Mucosa of rectum (tissue), 2 donors: ENCODE measurements at regions not wholly inside any gene's neighbourhood (a gene's known extent, or its start where the extent isn't known, plus 50 kb on each side); places are given as distances from the start of the nearest gene placed in this dataset.
A peak's percentile ranks its signal among the peaks of the same experiment; 100 is the strongest.

Experiments used
- H3K27ac ChIP-seq, 2 donors: one replicate each; pipeline ENCODE4 v1.7.0; 2013; ENCODE audit warnings: inconsistent platforms in 2 of 2, low read depth in 2 of 2, low read length in 2 of 2
- H3K27me3 ChIP-seq, 2 donors: one replicate each; pipeline ENCODE4 v1.7.0; 2013; ENCODE audit warnings: low read length in 2 of 2; ENCODE audit not compliant: control insufficient read depth in 2 of 2, insufficient read depth in 2 of 2
- H3K36me3 ChIP-seq, 2 donors: one replicate each; pipeline ENCODE4 v1.7.0; 2013; ENCODE audit warnings: low read length in 2 of 2; ENCODE audit not compliant: control insufficient read depth in 2 of 2, insufficient read depth in 2 of 2
- H3K4me1 ChIP-seq, 2 donors: one replicate each; pipeline ENCODE4 v1.7.0; 2013; ENCODE audit warnings: low read length in 2 of 2, mild to moderate bottlenecking in 1 of 2; ENCODE audit not compliant: control insufficient read depth in 2 of 2, insufficient read depth in 2 of 2
- H3K4me3 ChIP-seq, 2 donors: one replicate each; pipeline ENCODE4 v1.7.0; 2013; ENCODE audit warnings: low read length in 2 of 2
- H3K9ac ChIP-seq, 2 donors: one replicate each; pipeline ENCODE4 v1.7.0; 2013; ENCODE audit warnings: low read length in 2 of 2, low read depth in 1 of 2, mild to moderate bottlenecking in 1 of 2
- H3K9me3 ChIP-seq, 2 donors: one replicate each; pipeline ENCODE4 v1.7.0; 2013; ENCODE audit warnings: low read length in 2 of 2; ENCODE audit not compliant: control insufficient read depth in 2 of 2
- donor health status: healthy.
- donor health status: Normal muscosa, but diverticular disease.

DNA sequence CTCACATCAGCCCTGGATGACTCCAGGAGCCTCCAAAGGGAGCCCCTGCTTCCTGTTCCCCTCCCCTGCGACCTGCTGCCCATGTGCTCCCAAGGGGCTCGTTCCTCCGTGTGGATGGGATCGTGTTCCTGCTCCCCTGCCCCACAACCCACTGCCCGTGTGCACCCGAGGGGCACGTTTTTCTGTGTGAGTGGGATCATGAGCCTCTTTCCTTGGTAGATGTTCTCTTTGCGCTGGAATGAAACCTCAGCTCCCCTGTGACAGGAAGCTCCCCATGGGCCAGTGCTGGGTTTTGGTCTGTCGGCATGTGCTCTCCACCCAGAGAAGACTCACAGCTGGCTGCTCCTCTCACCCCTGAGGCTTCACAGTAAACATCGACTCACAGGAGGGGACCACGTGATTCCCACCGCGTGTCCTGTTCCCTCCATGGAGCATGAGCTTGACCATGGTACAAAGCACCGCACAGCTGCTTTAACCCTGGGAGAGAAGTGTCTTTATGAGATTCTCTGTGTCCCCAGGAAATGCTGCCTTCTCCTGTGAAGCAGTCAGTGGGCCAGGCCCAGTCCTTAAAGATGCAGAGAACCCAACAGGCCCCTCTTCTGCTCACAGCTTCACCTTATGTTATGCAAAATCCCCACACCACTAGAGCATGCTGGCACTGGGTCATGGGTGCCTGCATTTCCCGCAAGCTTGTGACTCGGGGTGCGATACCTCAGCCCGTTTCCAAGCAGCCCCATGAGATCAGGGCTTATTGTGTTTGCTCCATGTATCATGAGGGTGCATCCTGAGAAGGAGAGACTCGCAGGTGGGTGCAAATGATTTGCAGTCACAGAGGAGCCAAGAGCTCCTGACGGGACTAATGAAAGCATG, 215.1 kb downstream of the ERMARD start:
- no peaks in the 10 kb centered on the region for H3K36me3 ChIP-seq
- no peak overlapping the region for H3K27ac ChIP-seq
- H3K9ac ChIP-seq, result no peak overlapping the region
- H3K27me3 ChIP-seq, result peaks cover 0 to 2% of the 10 kb centered on the region in 2 donors
- H3K9me3 ChIP-seq, result no peaks in the 10 kb centered on the region
- H3K4me1 ChIP-seq, result no peaks in the 10 kb centered on the region
- H3K4me3 ChIP-seq, result no peak overlapping the region

DNA sequence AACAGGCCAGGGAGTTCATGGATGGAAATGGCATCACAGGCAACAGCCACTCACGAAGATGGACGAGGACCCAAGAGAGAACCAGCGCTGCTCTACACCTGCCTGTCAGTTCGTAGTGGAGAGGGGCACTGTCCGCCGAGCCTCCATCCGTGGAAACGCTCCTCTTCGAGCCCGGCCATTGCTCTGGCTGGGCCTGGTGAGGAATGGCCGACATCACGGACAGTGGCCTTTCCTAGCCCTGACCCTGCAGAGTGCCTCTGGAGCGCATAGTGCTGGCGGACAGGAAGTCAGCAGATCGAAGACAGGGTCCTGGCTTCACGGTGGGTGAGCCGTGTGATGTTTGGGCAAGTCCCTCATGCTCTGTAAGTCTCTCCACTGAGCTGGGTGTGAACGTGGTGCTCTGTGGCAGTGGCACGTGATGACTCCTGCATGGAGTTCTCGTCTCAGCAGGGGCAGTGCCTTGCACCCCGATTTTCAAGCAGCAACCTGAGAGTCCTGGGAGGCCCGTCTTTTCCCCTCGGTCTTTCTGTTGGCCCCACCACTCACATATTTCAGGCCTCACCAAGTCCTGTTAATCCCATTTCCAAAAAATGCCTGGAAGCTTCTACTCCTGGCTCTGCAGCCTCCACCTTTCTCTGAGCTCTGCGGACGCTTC, 214.4 kb downstream of the ERMARD start:
- Histone ChIP-seq H3K4me1 (no peaks in the 10 kb centered on the region), H3K36me3 (no peaks in the 10 kb centered on the region), H3K27ac (no peak overlapping the region), H3K9me3 (no peaks in the 10 kb centered on the region), H3K27me3 (peaks cover 0 to 2% of the 10 kb centered on the region in 2 donors), H3K4me3 (no peak overlapping the region), H3K9ac (no peak overlapping the region)

DNA sequence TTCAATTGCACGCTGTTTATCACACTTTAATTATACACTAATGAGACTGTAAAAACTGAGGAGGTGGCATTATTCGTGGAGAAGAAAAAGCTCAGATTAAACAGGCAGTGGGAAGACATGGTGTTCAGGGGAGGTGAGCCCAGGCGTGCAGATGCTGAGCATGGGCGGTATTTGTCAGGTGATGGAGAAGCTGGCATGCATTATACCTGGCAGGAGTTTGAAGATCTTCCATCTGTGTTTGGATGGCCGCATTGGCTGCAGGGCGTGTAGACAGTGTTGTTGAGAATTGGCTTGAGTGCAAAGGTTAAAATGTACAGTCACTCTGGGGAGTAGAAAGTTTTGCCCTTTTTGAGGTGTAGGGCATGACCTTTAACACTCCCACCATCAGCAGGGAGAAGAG, 213.8 kb downstream of the ERMARD start:
- no peak overlapping the region for H3K9ac ChIP-seq
- no peak overlapping the region for H3K4me3 ChIP-seq
- no peak overlapping the region for H3K27ac ChIP-seq
- H3K27me3 ChIP-seq, result peaks cover 0 to 2% of the 10 kb centered on the region in 2 donors
- no peaks in the 10 kb centered on the region for H3K36me3 ChIP-seq
- no peaks in the 10 kb centered on the region for H3K9me3 ChIP-seq
- no peaks in the 10 kb centered on the region for H3K4me1 ChIP-seq

DNA sequence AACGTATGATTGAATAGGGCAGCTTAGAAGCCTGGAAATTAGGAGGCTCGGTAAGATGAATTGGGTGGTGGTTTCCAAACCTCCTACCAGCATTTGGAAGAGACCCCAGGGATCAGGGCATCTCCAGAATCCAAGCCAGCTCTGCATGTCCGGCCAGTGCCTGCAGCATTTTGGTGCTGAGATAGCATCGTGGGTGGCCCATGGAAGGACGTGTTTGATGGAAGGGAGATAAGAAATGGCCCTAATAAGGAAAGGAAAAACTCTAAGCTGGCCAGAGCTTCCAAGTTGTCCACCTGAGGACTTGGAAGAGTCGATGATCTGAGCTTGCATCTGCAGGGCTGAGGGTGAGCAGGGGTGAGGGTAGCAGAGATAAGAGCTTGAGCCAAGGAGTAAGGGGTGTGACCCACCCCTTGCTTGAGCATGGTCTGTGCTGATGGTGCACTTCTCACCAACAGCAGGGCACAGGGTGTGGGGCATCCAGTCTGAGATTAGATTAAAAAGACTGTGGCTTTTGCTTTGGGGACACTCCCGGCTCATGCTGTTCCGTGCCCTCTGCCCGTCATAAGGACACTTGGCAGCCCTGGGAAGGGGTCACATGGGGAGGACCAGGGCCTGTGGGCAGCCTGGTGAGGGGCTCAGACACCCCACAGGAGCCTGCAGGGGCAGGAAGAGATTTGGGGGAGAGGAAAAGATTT, 213.2 kb downstream of the ERMARD start:
- Histone ChIP-seq H3K4me1 (peaks cover under 1 to 5% of the 10 kb centered on the region in 2 donors), H3K27ac (no peak overlapping the region), H3K9ac (no peak overlapping the region), H3K9me3 (no peaks in the 10 kb centered on the region), H3K36me3 (no peaks in the 10 kb centered on the region), H3K4me3 (no peak overlapping the region), H3K27me3 (peaks cover 0 to 2% of the 10 kb centered on the region in 2 donors)

DNA sequence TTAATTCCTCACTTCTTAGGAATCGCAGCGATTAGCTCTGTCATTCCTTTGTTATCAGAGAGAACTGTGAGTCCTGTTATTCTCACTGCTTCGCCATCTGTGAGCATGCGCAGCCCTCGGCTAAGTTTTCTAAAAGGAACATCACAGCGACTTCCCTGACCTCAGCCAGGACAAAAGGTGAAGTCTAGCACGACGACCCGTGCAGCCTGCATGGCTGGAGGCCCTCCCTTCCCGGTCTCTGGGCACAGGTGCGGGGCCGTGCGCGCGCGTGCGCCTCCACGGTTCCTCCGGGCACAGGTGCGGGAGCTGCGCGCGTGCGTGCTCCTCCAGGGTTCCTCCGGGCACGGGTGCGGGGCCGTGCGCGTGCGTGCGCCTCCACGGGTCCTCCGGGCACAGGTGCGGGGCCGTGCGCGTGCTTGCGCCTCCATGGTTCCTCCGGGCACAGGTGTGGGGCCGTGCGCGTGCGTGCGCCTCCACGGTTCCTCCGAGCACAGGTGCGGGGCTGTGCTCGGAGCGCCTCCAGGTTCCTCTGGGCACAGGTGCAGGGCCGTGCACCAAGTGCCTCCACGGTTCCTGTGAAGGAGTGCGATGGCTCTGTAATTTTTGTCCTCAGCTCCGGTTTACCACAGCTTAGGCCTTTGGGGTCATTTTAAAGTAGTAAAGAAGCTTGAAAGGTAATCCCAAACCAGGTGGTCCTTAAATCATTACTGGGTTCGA, 212.3 kb downstream of the ERMARD start:
- Histone ChIP-seq H3K36me3 (no peaks in the 10 kb centered on the region), H3K27ac (no peak overlapping the region), H3K4me3 (no peak overlapping the region), H3K4me1 (peaks cover 5 to 7% of the 10 kb centered on the region in 2 donors), H3K9ac (no peak overlapping the region), H3K9me3 (no peaks in the 10 kb centered on the region), H3K27me3 (peaks cover under 1 to 2% of the 10 kb centered on the region in 2 donors)

DNA sequence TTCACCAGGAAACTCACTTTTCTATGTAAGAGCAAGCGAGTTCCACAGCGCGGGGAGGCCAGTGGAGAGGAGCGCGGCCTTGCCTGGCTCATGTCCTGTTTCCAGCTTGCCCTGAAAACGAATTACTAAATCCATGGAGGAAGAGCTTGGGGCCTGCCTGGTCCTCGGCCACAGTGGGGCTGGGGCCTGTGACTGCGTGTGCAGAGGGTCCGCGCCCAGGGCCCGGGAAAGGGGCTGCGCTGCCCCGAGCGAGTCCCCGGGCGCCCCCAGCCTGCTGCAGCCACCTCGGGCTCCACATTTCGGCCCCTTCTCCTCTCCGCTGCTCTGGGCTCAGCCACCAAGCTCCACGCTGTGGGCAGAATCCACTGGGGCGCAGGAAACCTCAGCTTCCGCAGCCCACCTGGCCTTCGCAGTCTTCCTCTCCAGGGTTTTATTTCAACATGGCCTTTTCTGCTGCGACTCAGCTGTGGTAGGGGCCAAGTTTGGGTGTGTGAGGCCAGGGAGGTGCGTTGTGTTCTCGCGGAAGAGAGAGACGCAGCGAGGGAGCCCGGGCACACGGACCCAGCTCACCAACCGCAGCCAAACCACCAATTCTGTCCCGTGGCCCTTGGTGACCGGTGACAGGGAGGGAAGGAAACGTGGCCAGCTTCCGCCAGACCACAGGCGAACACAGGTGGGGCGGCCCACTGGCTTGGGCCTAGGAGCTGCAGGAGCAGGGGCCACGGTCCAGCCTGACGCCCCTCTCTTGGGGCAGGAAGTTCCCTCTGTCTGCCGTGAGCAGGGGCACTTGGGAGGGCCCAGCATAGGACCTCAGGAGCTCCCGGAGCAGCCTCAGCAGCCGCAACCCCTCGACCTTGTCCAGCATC, 211.4 kb downstream of the ERMARD start:
- H3K27me3 ChIP-seq, result peaks cover 2 to 3% of the 10 kb centered on the region in 2 donors
- no peak overlapping the region for H3K9ac ChIP-seq
- no peaks in the 10 kb centered on the region for H3K9me3 ChIP-seq
- no peaks in the 10 kb centered on the region for H3K36me3 ChIP-seq
- no peak overlapping the region for H3K27ac ChIP-seq
- H3K4me3 ChIP-seq, result no peak overlapping the region
- H3K4me1 ChIP-seq, result peaks cover 5 to 7% of the 10 kb centered on the region in 2 donors

DNA sequence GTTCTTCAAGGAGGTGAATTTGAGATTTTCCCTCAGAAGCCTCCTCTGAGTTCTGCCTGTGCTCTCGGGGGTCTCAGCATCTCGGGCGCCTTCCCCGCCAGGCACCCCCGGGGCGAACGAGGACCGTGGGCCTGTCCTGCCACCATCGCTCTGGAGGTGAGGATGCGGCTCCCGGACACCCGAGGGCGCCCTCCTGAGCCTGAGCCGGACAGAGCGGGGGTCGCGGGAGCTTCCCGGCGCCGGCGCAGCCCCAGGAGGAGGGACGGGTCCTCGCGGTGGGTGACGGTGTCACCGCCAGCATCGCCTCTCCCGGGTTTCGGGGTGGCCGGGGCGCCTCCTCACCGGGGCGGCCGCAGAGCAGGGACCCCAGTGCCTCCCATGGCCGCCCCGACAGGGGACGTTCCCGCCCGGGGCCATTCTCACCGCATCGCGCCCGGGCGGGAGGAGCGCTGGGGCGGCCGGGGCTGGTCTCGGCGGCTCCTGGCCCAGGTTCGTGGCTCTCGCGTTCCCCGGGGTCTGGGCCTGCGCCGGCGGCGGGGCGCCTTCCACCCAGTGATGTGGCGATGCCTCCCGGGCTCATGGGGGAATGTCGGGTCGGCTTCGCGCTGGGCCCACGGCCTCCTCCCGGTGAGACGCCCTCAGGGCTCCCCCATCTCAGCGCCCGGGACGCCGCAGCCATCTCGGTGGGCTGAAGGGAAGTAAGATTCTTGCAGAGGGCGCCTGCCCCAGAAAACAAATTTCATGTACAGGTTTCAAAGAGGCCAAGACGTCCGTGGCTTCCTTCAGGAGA, 210.5 kb downstream of the ERMARD start:
- H3K27me3 ChIP-seq, result peaks cover 2 to 3% of the 10 kb centered on the region in 2 donors
- no peak overlapping the region for H3K9ac ChIP-seq
- H3K27ac ChIP-seq, result no peak overlapping the region
- H3K9me3 ChIP-seq, result no peaks in the 10 kb centered on the region
- H3K36me3 ChIP-seq, result no peaks in the 10 kb centered on the region
- H3K4me1 ChIP-seq, result peaks cover 5 to 7% of the 10 kb centered on the region in 2 donors
- peak overlapping the region; percentile 13 to 16 for H3K4me3 ChIP-seq

DNA sequence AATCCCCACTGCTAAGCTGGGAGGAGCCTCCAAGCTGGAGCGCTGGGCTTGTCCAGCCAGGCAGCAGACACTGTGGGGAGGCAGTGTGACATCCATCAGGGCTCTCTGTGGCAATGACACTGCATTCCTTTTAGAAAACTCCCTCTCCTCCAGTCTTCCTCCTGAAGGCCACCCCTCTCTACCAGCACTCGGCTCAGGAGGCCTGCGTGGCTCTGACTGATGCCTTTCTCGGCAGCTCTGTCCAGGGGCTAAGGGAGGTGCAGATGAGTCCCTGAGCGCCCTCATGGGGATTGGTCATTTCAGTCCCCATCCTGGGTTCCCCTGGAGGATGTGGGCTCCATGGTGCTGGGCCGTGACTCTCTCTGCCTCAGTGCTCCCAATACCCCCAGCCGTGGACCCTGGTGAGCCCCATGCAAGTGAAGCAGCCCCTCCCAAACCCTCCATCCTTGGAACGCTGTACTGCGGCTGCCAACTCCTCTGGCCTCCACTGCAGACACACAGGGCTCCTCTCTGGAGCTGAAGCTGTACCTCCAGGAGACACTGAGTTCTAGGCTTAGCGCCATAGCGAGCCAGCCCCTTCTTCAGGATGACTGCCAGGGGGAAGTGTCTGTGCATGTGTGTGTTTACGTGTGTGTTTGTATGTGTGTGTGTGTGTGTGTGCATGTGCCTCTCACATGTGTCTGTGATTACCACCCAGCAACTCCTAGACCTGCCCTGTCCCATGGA, 209.6 kb downstream of the ERMARD start:
- Histone ChIP-seq H3K4me1 (peaks cover 5 to 7% of the 10 kb centered on the region in 2 donors), H3K27ac (no peak overlapping the region), H3K4me3 (no peak overlapping the region), H3K9me3 (no peaks in the 10 kb centered on the region), H3K27me3 (peaks cover 2 to 3% of the 10 kb centered on the region in 2 donors), H3K36me3 (no peaks in the 10 kb centered on the region), H3K9ac (no peak overlapping the region)
